K562 (cell line): ENCODE measurements at regions not wholly inside any gene's neighbourhood (a gene's known extent, or its start where the extent isn't known, plus 50 kb on each side); places are given as distances from the start of the nearest gene placed in this dataset.

Experiments
- ATAC-seq: fragments of 200-7000 bp; cut with Tn5 transposase; 3 replicates; pipeline ENCODE4 v1.9.1; 2020; ENCODE audit warnings: moderate library complexity
- BruUV-seq: library from RNA; stranded (reverse); fragments of 400-500 nt; replicated peaks from 2 replicates; lab custom pipeline; 2021; lab: Mats Ljungman, UMichigan
- CTCF ChIA-PET: fragments of 300-600 bp; formaldehyde crosslinking; extraction: SDS; loops from one replicate; lab custom pipeline; 2021; ENCODE audit warnings: low intra/inter-chr PET ratio; lab: Yijun Ruan, JAX
- POLR2A ChIA-PET: fragments of 300-600, 350-650 bp; sonication (Branson Sonifier 250); formaldehyde crosslinking; extraction: SDS; loops from one replicate; lab custom pipeline; 2021; ENCODE audit warnings: antibody characterized with exemption, inconsistent platforms; lab: Yijun Ruan, JAX
- DNase-seq, 4 experiments: peaks; one replicate each; pipeline versions ENCODE4 v3.0.0 to v3.0.0-alpha.2; 2011 to 2018; ENCODE audit warnings: low spot score in 3 of 4, mixed read lengths in 3 of 4; ENCODE audit errors: extremely low read depth in 1 of 4
- FAIRE-seq: peaks from 2 replicates; lab custom pipeline; 2011; peaks lifted over from hg19 to GRCh38; lab: Jason Lieb, UNC
- H2AFZ ChIP-seq: 2 replicates; pipeline ENCODE4 v1.6.0; 2011; ENCODE audit warnings: low read depth, low read length, control low read depth, inconsistent platforms
- H3K27ac ChIP-seq: fragments of 200-600 bp; 3 replicates; pipeline ENCODE4 v1.8.0; 2011; ENCODE audit warnings: low read depth, mild to moderate bottlenecking, control low read depth, inconsistent platforms, low read length, moderate library complexity, mixed read lengths; ENCODE audit errors: extremely low read depth
- H3K27me3 ChIP-seq, 2 experiments: fragments of 300-600 bp in 1 of 2; 2 replicates in 1 of 2; 3 replicates in 1 of 2; pipeline versions ENCODE4 v1.6.0 to v1.8.0; 2011; ENCODE audit warnings: inconsistent platforms in 2 of 2, low read length in 2 of 2, mild to moderate bottlenecking in 1 of 2, mixed read lengths in 1 of 2, moderate library complexity in 1 of 2; ENCODE audit not compliant: control insufficient read depth in 2 of 2, insufficient read depth in 2 of 2
- H3K36me3 ChIP-seq: fragments of 300-600 bp; 3 replicates; pipeline ENCODE4 v1.8.0; 2011; ENCODE audit warnings: mild to moderate bottlenecking, low read length, inconsistent platforms; ENCODE audit not compliant: control insufficient read depth, insufficient read depth
- H3K4me1 ChIP-seq, 2 experiments: fragments of 200-600 bp in 1 of 2; replicated peaks in 1 of 2; 2 replicates in 1 of 2; 3 replicates in 1 of 2; pipeline versions ENCODE4 v1.5.1 to v1.8.0; 2011; ENCODE audit warnings: inconsistent platforms in 2 of 2, low read length in 2 of 2, mild to moderate bottlenecking in 1 of 2, mixed read lengths in 1 of 2, moderate library complexity in 1 of 2; ENCODE audit not compliant: control insufficient read depth in 2 of 2, insufficient read depth in 2 of 2
- H3K4me2 ChIP-seq: 2 replicates; pipeline ENCODE4 v1.6.1; 2011; ENCODE audit warnings: low read length, control low read depth, inconsistent platforms, mixed read lengths; ENCODE audit not compliant: insufficient read depth
- H3K4me3 ChIP-seq: fragments of 200-600 bp; sonication (generic), shearing (Covaris generic); 2 replicates; pipeline ENCODE4 v1.5.1; 2016; ENCODE audit warnings: control low read depth, inconsistent platforms
- H3K79me2 ChIP-seq: fragments of 200-600 bp; 3 replicates; pipeline ENCODE4 v1.8.0; 2011; ENCODE audit warnings: low read length, inconsistent platforms; ENCODE audit not compliant: control insufficient read depth, insufficient read depth
- H3K9ac ChIP-seq, 2 experiments: 2 replicates each; pipeline versions ENCODE4 v1.6.0 to v1.6.1; 2011; ENCODE audit warnings: low read depth in 2 of 2, low read length in 2 of 2, control low read depth in 1 of 2, inconsistent platforms in 1 of 2, mild to moderate bottlenecking in 1 of 2, mixed read lengths in 1 of 2; ENCODE audit not compliant: insufficient read depth in 1 of 2
- H3K9me1 ChIP-seq: one replicate; pipeline ENCODE4 v1.6.0; 2011; ENCODE audit warnings: inconsistent platforms, mild to moderate bottlenecking, low read length, moderate library complexity; ENCODE audit not compliant: control insufficient read depth, insufficient read depth
- H3K9me3 ChIP-seq: replicated peaks from 2 replicates; pipeline ENCODE4 v1.5.1; 2011; ENCODE audit warnings: low read depth, low read length, inconsistent platforms; ENCODE audit not compliant: control insufficient read depth, insufficient read depth
- H4K20me1 ChIP-seq: replicated peaks from 2 replicates; pipeline ENCODE4 v1.6.1; 2011; ENCODE audit warnings: low read length, inconsistent platforms, mixed read lengths; ENCODE audit not compliant: control insufficient read depth, insufficient read depth
- ADNP ChIP-seq: fragments of 200-800 bp; sonication (Bioruptor generic); IDR thresholded peaks from 2 replicates; pipeline ENCODE4 v1.6.1; 2016; ENCODE audit warnings: missing genetic modification characterization, missing compliant biosample characterization
- C11orf30 ChIP-seq: fragments of 450-650 bp; IDR thresholded peaks from 2 replicates; pipeline ENCODE4 v1.6.1; 2016; ENCODE audit warnings: low read depth, mild to moderate bottlenecking
- CHCHD3 ChIP-seq: fragments of 250-450 bp; sonication (Bioruptor Pico); IDR thresholded peaks from 2 replicates; pipeline ENCODE4 v2.1.2; 2022; ENCODE audit warnings: mild to moderate bottlenecking
- DPF2 ChIP-seq: fragments of 450-650 bp; IDR thresholded peaks from 2 replicates; pipeline ENCODE4 v1.6.1; 2016
- ELK3 ChIP-seq: fragments of 450-650 bp; formaldehyde crosslinking; IDR thresholded peaks from 2 replicates; pipeline ENCODE4 v1.4.0; 2020; ENCODE audit warnings: mild to moderate bottlenecking
- ETV5 ChIP-seq: sonication (generic); formaldehyde crosslinking; IDR thresholded peaks from 2 replicates; pipeline ENCODE4 v1.4.0; 2020; ENCODE audit warnings: low read depth, mild to moderate bottlenecking, missing genetic modification reagents
- FIP1L1 ChIP-seq: fragments of 200-400 bp; formaldehyde crosslinking; IDR thresholded peaks from 2 replicates; pipeline ENCODE4 v1.6.1; 2018; ENCODE audit warnings: mild to moderate bottlenecking, low read depth, low read length; ENCODE audit not compliant: poor library complexity, severe bottlenecking
- KLF13 ChIP-seq: fragments of 450-650 bp; IDR thresholded peaks from 2 replicates; pipeline ENCODE4 v1.6.1; 2016; ENCODE audit warnings: missing genetic modification characterization, low read depth, mild to moderate bottlenecking, missing compliant biosample characterization, moderate library complexity, borderline replicate concordance
- MIER1 ChIP-seq: fragments of 450-650 bp; IDR thresholded peaks from 2 replicates; pipeline ENCODE4 v1.6.1; 2016; ENCODE audit warnings: antibody characterized with exemption, mild to moderate bottlenecking, low read depth
- NBN ChIP-seq: fragments of 450-650 bp; IDR thresholded peaks from 2 replicates; pipeline ENCODE4 v1.6.1; 2016; ENCODE audit warnings: low read depth, mild to moderate bottlenecking
- NEUROD1 ChIP-seq: fragments of 150-350 bp; IDR thresholded peaks from 2 replicates; pipeline ENCODE4 v1.6.1; 2014; ENCODE audit warnings: borderline replicate concordance, low read length, low read depth; ENCODE audit not compliant: partially characterized antibody
- NR2C2 ChIP-seq, 2 experiments: fragments of 200-800 bp in 1 of 2; sonication (Bioruptor generic) in 1 of 2; sonication (generic) in 1 of 2; formaldehyde crosslinking in 1 of 2; IDR thresholded peaks; 2 replicates each; pipeline versions ENCODE4 v1.6.1 to v1.8.0; 2016 to 2022; ENCODE audit warnings: mild to moderate bottlenecking in 1 of 2, missing compliant biosample characterization in 1 of 2, missing genetic modification characterization in 1 of 2, missing genetic modification reagents in 1 of 2
- NR3C1 ChIP-seq: sonication (generic); formaldehyde crosslinking; IDR thresholded peaks from 2 replicates; pipeline ENCODE4 v1.8.1; 2022; ENCODE audit warnings: missing genetic modification reagents
- PPARD ChIP-seq: fragments of 250-450 bp; sonication (Bioruptor Pico); IDR thresholded peaks from 2 replicates; pipeline ENCODE4 v1.8.0; 2022; ENCODE audit warnings: inconsistent platforms, mild to moderate bottlenecking, moderate library complexity
- RBM34 ChIP-seq: fragments of 200-400 bp; formaldehyde crosslinking; IDR thresholded peaks from 2 replicates; pipeline ENCODE4 v1.6.1; 2018; ENCODE audit warnings: low read length, borderline replicate concordance; ENCODE audit not compliant: insufficient read depth
- SMARCC2 ChIP-seq: fragments of 450-650 bp; IDR thresholded peaks from 2 replicates; pipeline ENCODE4 v1.6.1; 2017; ENCODE audit warnings: antibody characterized with exemption, moderate library complexity, mild to moderate bottlenecking, low read depth
- TCF7 ChIP-seq: sonication (generic); IDR thresholded peaks from 2 replicates; pipeline ENCODE4 v1.6.1; 2016; ENCODE audit warnings: antibody characterized with exemption, borderline replicate concordance
- ZEB2 ChIP-seq: fragments of 450-650 bp; IDR thresholded peaks from 2 replicates; pipeline ENCODE4 v1.6.1; 2016
- ZKSCAN3 ChIP-seq: fragments of 250-450 bp; sonication (Bioruptor Pico); IDR thresholded peaks from 2 replicates; pipeline ENCODE4 v1.4.0; 2020
- ZKSCAN8 ChIP-seq: fragments of 200-800 bp; sonication (Bioruptor generic); IDR thresholded peaks from 2 replicates; pipeline ENCODE4 v1.6.1; 2016; ENCODE audit warnings: missing genetic modification characterization, missing compliant biosample characterization
- ZNF121 ChIP-seq: sonication (generic); formaldehyde crosslinking; conservative IDR thresholded peaks from 2 replicates; pipeline ENCODE4 v1.8.0; 2022; ENCODE audit warnings: missing genetic modification reagents
- ZNF146 ChIP-seq: IDR thresholded peaks from one replicate; pipeline ENCODE4 v1.6.1; 2018; ENCODE audit warnings: missing compliant biosample characterization; ENCODE audit not compliant: unreplicated experiment
- ZNF24 ChIP-seq: fragments of 450-650 bp; IDR thresholded peaks from 2 replicates; pipeline ENCODE4 v1.6.1; 2016
- WGBS: fragments of 100-300 bp; shearing (Covaris generic); methylation state at CpG from one replicate; pipeline ENCODE4 v1.1.6; 2016; ENCODE audit warnings: low coverage, mixed read lengths; ENCODE audit not compliant: insufficient coverage; ENCODE audit errors: missing lambda C conversion rate; 5-methylcytosine and 5-hydroxymethylcytosine counted together
- in situ Hi-C: fragments of 300-500 bp; cut with MboI; formaldehyde crosslinking; loops from 4 replicates; pipeline ENCODE4 v1.15.0; 2018; ENCODE audit warnings: inconsistent platforms, mixed read lengths
- intact Hi-C: fragments of 100-400 bp; cut with micrococcal nuclease; formaldehyde crosslinking; loops from 2 replicates; pipeline ENCODE4 v1.14.2; 2022
- TF ChIP-seq, protein P1 (sequence below): fragments of 250-450 bp; sonication (Bioruptor Pico); IDR thresholded peaks from 2 replicates; pipeline ENCODE4 v1.8.0; 2022; ENCODE audit warnings: inconsistent platforms, mild to moderate bottlenecking, moderate library complexity, borderline replicate concordance

DNA sequence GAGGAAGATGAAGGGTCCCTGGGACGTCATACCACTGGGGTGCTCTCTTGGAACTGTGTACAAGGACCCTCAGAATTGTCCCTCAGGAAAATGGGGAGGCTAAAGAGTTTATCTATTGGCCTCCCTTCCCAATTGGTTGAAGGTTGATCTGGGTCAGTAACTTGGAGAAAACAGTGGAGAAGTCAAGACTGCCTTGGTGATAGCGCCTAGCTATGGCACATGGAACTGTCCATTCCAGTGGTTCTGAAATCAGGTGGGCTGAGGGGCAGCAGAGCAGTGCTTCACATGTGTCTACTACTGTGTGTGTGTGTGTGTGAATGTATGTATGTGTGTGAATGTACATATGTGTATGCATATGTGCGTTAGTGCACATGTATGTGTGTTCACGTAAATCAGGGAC, 316.1 kb downstream of the AACS start (continued):
- no peak for TF ChIP-seq ZKSCAN8
- no peak for TF ChIP-seq ZKSCAN3 (CRISPR knock-in tag)
- TF ChIP-seq ZNF24 = no peak
- peak; percentile 62; the same call in 1 of the 2 replicates for TF ChIP-seq MIER1
- no peak for TF ChIP-seq ELK3 (CRISPR knock-in tag)
- no peak for TF ChIP-seq NR2C2 (CRISPR knock-in tag; IDR thresholded peaks at IDR 0.05)
- TF ChIP-seq NR2C2 (tag; IDR thresholded peaks at IDR 0.05) = no peak
- TF ChIP-seq, protein P1, sequence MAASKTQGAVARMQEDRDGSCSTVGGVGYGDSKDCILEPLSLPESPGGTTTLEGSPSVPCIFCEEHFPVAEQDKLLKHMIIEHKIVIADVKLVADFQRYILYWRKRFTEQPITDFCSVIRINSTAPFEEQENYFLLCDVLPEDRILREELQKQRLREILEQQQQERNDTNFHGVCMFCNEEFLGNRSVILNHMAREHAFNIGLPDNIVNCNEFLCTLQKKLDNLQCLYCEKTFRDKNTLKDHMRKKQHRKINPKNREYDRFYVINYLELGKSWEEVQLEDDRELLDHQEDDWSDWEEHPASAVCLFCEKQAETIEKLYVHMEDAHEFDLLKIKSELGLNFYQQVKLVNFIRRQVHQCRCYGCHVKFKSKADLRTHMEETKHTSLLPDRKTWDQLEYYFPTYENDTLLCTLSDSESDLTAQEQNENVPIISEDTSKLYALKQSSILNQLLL (CRISPR knock-in tag) = no peak

DNA sequence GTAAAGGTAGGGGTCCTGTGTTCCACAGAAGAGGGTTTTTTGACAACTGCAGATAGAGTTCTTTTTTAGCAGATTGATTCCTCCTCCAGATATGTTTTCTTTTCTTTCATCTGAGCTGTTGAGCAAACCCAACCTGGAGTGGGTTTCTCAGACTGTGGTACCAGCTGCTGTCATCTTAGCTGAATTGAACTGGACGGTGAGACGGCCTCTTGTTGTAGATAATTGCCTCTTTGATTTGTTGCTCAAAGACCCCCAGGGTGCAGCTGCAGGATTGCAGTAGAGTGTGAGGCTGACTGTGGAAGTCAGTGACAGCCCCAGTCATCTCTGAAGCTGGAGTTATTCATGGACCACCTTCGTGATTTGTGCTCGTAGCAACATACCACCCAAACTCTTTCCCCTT, 317.7 kb downstream of the AACS start:
- H3K9me1 ChIP-seq = no peaks in the 10 kb centered on the region
- no peaks in the 10 kb centered on the region for H3K36me3 ChIP-seq
- 0% methylated on average over 4 of the region's 4 CpGs for WGBS
- DNase-seq = no peak
- no peak for FAIRE-seq
- no peak for ATAC-seq
- no peaks in the 10 kb centered on the region for H3K79me2 ChIP-seq
- ChIA-PET CTCF (no interaction called here), POLR2A (no interaction called here)
- no peak overlapping the region for H3K27ac ChIP-seq
- no peak overlapping the region for H3K4me2 ChIP-seq
- no TSS peak for BruUV-seq
- H3K9me3 ChIP-seq = no peaks in the 10 kb centered on the region
- no peaks in the 10 kb centered on the region for H3K4me1 ChIP-seq
- no peaks in the 10 kb centered on the region for H4K20me1 ChIP-seq
- H3K27me3 ChIP-seq = no peaks in the 10 kb centered on the region
- no peak overlapping the region for H2AFZ ChIP-seq
- intact Hi-C loops (no loop called here), in situ Hi-C loops (no loop called here)
- H3K9ac ChIP-seq = no peak overlapping the region
- H3K4me3 ChIP-seq = no peak overlapping the region
- TF ChIP-seq ZEB2 (no peak), ADNP (tag) (no peak), C11orf30 (no peak), TCF7 (no peak), NEUROD1 (no peak), NBN (no peak), CHCHD3 (CRISPR knock-in tag) (no peak), FIP1L1 (no peak), SMARCC2 (no peak), ETV5 (CRISPR knock-in tag) (no peak), DPF2 (no peak), ZNF146 (CRISPR knock-in tag) (no peak), PPARD (CRISPR knock-in tag) (no peak), ZNF121 (CRISPR knock-in tag) (no peak), RBM34 (no peak), KLF13 (tag) (no peak), NR3C1 (CRISPR knock-in tag) (no peak)
